ENCODE measurements at regions not wholly inside any gene's neighbourhood (a gene's known extent, or its start where the extent isn't known, plus 50 kb on each side); places are given as distances from the start of the nearest gene placed in this dataset.

DNA sequence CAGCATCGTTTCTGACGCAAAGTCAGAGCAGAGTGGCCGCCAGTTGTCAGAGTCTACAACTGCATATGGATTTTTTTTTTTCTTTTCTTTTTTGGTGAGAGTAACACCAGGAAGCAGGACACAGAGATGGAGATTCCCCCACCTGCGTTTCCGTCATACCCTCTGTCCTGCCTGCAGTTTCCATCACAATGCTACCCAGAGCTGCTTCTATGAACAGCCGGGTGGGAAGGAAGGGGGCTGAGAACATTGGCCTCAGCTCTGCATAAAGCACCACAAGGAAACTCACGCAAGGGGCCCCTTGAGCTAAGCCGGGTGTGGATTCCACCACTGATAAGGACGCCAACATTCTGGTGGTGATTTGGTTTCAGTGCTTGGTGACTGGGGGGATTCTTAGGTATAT is 183.5 kb upstream of the AFDN start:
- no peak for DNase-seq

DNA sequence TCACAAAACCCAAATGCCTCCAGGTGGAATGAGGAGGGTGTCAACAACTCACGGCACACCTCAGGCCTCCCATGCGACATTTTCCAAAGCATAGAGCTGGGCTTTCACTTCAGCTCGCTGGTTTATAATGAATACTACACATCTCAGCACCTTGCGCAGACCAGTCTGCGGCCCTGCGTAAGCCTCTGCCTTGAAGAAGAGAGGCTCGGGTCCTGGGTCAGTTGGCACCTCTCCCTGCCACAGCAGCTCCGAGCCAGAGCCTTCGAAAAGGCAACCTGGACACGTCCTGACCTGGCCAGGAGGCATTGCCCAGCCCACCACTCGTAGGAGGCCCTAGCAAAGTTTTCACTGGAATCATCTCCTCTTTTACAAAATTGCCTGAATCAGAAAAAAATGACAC is 183.0 kb upstream of the AFDN start:
- no peak for DNase-seq

DNA sequence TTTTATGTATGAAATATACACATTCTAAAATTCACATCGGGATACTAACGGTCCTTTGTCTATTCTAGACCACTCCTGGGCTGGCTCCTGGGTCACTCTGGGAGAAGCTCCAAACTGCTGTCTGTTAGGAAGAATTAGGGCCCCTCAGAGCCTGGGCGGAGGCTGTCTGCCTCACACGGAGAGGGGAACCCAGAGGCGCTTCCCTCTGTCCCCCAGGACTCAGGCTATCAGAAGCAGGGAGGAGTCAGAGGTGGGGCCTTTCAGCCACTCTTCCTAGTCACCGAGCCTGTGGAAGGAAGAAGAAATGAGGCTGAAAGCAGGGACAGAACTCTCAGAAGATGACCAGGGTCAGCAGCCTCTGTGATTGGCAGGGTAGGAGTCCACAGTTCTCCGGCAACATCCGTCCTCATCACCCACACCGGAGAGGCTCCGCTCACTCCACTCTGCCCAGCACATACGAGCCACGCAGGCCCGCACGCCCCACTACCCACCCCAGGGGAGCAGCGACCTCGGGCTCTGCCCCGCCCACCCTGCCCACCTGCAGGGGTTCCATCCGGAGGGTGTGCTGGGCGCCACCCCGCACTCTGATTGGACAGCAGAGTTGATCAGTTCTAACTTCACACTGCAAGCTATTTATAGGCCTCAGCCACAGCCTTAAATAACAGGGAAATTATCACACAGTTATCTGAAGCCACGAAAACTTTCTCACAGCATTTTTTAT is 182.1 kb upstream of the AFDN start:
- DNase-seq = no peak

DNA sequence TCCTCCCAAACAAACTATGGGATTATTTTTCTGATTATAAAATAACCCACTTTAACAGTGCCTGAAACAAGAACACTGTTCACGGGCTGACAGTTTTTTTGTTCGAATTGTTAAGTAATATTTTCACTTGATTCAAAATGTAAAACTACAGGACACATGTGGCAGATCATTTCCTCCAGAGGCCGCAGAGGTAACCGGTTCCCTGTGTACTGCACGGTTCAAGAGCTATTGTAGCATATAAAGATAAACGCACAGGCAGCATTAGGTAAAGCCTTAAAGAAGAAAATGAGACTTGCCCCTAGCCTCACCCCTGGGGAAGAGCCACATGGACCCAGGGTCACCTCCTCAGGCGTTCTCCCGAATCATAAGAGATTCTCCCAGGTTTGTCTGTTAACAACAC is 181.3 kb upstream of the AFDN start:
- DNase-seq = no peak

DNA sequence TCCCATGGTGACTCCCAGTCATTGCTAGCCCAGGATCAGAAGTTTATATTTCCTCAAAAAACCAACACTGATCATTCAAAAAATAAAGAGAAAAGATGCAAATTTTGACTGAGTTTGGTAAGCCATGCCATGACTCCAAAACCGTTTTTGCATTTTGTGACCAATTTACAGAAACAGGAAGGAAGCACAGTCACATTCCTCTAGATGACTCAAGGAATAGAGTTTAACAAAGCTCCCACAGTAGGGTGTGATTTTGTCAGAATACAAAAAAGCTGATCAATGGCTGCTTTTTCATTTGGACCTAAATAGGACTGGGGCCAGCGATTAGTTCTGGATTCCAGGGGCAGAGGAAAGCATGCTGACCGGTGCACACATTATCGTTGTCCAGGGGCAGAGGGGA is 179.4 kb upstream of the AFDN start:
- no peak for DNase-seq

DNA sequence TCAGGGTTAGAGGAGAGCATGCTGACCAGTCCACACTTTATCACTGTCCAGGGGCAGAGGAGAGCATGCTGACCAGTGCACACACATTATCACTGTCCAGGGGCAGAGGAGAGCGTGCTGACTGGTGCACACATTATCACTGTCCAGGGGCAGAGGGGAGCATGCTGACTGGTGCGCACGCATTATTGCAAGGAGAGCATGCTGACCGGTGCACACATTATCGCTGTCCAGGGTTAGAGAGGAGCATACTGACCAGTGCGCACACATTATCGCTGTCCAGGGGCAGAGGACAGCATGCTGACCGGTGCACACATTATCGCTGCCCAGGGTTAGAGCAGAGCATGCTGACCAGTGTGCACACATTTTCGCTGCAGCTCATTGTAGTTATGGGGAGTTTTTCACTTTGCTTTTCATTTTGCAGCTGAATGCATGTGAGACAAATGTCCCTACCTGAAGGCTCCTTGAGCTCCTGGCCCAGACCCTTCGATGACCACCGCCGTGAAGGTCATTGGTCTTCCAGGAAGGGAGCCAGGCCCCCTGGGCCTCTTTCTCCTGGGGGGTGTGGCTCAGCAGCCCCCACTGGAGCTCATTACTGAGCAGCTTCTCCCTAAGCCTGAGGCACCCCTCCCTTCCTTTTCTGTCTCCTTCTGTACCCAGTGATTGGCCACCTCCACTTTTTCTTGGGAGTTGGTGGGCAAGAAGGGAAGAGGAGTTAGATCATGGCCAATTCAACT is 178.8 kb upstream of the AFDN start:
- DNase-seq = no peak

DNA sequence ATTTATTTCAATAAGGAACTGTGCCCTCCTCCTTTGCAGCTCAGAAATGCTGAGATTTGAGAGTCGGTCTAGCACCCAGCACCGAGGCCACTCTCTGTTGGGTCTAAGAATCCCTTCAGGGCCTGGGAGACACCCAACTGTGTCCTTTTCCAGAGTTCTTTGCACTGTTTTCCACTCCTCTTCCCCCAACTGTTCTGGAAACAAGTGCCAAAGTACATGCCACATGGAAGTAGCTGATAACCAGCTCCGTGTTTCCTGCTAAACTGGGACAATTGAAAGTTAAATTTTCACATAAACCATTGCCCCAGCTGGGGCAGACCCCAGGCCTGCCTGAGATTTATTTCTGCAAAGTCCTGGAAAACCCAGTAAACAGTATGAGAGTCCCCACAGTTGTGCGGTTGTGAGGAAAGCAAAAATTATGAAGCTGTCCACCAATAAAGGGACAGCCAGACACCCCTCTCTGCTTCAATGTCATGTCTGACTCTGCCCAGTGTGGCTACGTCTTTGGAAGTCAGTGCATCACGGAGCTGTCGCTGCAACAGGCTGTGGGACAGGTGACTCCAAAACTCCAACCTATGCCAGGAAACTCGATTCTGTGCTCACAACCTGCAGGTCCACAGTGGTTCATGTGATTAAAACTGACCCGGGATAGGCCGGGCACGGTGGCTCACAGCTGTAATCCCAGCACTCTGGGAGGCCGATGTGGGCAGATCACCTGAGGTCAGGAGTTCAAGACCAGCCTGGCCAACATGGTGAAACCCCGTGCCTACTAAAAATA is 178.0 kb upstream of the AFDN start:
- DNase-seq = no peak

DNA sequence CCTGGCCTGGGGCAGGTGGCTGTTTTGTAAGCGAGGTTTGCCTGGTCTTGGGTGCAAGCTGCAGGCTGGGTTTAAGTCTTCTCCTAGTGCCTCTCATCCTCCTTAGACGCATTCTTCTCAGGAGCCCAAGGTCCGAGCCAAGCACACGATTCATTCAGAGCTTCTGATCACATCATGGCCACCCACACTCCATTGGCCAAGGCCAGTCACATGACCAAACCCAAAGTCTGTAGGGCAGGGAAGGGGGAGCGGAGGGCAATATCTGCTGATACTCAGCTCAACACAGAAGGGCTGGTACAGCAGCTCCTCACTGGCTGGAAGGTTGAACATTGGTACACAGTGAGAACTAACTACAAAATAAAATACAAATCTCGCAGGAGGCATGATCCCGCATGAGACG is 177.2 kb upstream of the AFDN start:
- DNase-seq = no peak

DNA sequence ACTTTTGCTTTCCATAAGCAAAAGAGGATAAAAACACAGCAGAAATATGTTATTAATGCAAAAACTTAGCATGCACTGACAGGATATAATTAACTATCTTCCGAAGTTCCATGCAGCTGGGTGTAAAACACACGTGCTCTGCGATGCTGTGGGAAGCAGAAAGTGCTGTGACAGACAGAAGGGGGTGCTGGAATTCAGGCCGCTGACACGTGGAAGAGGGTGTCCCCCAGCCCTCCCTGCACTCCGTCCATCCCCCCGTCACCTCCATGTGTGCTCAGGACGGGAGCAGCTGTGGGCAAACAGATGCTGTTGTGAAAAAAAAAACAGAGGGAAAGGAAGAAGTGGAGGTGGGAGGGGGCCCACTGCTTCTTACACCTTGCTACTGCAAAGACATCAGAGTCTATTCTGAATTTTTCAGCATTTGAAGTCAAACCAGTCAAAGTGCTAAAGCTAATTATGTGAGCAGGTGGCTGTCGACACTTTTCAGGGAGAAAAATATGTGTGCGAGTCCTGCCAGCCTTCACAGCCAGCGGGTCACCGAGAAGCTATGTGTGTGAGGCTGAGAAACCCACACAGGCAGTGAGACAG is 175.9 kb upstream of the AFDN start:
- no peak for DNase-seq

DNA sequence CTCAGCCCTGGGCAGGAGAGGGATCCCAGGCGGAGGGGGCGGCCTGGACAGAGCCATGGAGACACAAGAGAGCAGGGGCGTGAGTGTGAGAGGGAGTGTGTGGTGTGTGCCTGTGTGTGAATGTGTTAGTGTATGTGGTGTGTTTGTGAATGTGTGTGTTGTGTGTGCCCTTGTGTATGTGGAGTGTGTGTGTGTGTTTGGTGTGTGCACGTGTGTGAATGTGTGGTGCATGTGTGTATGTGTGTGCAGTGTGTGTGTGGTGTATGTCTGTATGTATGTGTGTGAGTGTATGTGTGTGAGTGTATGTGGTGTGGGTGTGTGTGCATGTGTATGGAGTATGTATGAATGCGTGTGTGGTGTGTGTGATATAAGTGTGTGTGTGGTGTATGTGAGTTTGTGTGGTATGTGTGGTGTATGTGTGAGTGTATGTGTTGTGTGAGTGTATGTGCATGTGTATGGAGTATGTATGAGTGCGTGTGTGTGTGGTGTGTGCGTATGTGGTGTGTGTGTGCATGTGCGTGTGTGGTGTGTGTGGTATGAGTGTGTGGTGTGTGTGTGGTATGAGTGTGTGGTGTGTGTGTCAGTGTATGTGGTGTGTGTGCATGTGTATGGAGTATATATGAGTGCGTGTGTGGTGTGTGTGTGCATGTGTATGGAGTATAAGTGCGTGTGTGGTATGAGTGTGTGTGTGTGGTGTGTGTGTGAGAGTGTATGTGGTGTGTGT is 175.2 kb upstream of the AFDN start:
- no peak for DNase-seq

DNA sequence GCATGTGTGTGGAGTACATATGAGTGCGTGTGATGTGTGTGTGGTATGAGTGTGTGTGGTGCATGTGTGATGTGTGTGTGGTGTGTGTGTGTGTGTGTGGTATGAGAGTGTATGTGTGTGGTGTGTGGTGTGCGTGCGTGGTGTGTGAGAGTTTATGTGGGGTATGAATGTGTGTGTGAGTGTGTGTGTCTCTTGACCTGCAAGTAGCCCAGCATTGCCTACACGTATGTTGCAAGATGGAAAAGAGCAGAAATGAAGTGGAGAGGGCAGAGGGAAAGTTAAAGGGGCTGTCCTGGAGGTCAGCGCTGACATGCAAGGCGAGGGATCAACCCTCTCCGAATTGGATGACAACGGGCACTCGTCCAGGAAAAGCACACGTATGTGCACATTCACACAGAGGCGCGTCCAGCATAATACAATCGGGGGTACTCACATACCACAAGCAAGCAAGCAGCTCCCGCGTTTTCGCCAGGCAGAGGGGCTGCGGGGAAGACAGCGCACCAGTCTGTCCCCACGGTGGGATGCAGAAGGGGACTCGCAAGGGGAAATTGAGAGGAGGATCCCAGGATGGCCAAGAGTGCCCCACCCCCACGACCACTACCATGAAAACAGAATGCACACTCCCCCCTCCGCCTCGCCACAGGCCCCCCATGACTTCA is 174.5 kb upstream of the AFDN start:
- no peak for DNase-seq

DNA sequence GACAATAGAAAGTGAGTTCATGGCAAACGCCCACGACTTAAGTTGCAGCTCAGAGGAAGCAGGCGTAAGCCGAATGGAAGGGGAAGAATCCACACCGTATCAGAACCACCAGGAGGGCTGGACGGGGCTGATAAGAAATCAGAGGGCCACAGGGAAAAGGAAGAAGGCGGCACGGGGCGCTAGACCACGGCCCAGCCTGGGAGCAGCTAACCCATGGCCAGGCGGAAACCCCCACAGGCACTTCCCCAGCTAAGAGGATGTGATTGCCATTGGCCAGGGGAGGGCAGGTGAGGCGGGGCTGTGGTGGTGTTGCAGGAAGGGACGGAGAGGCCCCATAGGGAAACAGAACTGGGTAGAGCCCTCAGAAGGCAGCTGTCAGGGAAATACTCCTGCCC is 174.0 kb upstream of the AFDN start:
- no peak for DNase-seq

DNA sequence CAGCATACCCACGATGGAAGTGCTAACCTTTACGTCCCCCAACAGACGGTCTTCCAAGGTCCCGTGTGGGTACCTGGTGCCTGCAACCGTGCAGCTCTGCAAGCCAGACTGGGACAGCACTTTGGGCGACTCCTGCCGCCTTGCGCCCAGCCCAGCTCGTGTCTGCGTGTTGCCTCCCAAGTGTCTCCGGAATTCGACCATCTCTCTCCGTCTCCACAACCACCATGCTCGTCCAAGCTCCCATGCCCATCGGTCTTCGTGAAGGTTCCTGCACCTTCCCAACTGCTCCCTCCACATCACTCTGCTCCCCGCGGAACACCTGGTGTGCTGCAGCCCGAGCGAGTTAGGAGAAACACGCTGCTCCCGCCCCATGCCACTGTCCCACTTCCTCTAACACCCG is 173.2 kb upstream of the AFDN start:
- DNase-seq = no peak

DNA sequence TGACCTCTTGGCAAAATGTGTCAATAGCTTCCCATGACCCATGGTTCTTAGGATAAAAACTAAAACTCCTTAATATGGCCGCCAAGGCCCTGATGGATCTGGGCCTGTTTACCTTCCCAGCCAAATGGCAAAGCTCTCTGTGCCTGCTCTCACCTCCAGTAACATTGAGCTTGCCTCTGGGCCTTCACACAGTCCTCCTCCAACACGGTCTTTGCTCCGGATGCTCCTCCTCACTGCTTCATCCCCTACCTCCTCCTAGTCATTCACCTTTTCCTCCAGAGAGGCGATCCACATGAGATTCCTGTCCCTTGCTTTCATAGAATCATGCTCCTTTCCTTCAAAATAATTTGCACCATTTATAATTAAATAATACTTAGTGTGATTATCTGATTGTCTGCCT is 172.3 kb upstream of the AFDN start:
- DNase-seq = no peak

DNA sequence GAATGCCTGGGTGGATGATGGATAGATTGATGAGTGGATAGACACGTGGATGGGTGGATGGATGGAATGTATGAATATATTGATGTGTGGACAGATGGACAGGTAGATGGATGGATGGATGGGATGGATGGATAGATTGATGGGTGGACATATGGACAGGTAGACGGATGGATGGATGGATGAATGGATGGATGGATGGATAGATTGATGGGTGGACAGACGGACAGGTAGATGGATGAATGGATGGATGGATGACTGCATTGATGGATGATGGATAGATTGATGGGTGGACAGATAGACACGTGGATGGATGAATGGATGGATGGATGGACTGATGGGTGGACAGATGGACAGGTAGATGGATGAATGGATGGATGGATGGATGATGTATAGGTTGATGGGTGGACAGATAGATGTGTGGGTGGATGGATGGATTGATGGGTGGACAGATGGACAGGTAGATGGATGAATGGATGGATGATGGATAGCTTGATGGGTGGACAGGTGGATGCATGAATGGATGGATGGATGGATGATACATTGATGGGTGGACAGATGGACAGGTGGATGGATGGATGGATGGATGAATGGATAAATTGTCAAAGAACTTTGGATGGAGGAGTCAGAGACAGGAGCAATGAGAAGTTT is 171.4 kb upstream of the AFDN start:
- DNase-seq = no peak

DNA sequence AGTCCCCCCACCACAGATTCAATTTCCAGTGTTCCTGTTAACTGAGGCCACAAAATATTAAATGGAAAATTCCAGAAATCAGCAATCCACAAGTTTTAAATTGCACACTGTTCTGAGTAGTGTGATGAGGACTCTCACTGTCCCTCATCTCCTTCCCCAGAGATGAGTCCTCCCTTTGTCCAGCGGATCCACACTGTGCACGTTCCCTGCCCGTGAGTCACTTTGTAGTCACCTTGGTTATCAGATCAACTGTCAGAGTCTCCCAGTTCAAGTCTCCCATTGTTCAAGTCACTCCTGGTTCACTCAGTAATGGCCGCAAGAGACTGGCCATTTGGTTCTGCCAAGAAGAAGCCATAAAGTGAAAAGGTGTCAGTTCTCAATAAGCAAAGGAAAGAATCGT is 168.6 kb upstream of the AFDN start:
- DNase-seq = no peak

DNA sequence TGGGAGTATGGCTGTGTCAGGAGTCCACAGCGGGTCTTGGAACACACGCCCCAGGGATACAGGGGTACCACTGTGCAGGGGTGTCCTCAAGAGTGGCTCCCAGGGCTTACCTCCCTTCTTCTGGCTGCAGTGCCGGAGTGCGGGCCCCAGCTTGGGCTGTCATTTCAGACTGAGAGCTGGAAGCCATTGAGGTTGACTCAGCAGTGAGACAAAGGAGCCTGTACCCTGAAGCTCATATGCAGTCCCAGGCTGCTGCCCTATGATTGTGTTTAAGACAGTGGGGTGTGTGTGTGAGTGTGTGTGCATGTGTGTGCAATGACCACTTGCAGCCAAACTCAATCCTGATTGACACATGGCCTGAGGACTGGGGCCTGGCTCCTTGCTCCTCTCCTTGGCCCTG is 167.7 kb upstream of the AFDN start:
- no peak for DNase-seq

DNA sequence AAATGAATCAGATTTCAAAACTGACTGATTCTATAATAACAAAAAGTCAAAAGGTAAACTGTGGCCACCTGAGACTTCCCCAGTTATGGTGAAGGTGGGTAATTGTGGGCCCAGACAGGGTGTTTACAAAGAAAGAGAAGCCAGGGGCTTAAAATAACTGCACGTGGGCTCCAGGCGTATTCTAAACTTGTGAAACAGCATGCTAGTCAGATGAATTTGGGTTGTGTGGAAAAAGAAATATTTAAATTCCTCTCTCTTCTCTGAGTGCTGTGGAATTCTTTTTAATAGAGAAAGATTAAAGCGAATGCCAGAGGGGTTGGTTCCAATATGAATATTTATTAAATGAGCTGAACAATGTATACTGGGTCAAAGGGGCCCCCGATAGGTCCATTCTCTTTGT is 166.3 kb upstream of the AFDN start:
- DNase-seq = no peak

DNA sequence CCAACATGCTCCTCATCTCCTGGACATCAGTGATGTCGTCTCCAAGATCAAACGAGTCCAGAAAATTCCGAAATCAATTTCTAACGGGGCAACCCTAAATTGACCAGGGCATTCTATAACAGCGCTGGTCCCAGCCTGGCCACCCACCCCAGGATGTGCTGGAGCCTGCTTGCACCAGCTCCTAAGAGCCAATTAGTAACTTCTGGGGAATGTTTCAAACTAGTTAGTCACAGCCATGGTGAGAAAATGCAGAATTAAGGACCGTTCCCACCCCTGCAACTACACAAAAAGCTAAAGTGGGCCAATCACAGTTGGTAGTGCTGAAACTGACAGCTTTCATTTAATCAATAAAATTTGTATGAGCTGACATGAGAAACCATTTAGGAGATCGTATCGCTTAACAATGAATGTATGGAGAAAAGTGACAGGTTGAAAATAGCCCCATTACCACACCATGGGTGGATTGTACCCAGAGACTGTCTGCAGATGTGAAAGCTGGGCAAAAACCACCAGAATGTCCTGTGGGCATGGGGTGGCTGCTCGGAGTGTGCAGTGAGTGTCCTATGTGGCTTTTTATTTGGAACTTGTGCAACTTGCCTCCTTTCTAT is 165.7 kb upstream of the AFDN start:
- DNase-seq = no peak

DNA sequence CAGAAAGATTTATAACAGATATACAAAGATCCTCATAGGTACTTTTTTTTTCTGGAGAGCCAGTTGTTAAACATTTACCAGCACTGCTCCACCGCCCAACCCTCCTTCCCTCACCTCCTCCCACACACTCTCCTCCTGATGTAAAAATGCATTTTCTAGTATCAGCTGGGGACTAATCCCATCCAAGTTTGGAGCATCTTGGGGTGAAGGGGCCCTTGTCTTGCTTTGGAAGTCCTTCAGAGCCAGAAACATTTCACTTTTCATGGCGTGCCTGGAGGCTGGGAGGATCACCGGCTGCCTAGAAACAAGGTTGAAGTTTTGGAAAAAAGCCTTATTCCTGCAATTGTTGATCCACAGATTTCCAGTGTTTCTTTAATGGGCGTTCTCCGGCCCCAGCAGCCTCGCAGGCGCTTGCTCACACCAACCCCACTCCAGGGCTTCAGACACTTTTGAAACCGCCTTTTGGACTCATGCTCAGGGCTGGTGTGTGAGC is 165.1 kb upstream of the AFDN start:
- no peak for DNase-seq

Measured in CD4-positive, alpha-beta T cell treated with Interferon alpha-2 for 1 hour (primary cell).